Left renal cortex interstitium (tissue), 4 donors: ENCODE measurements at regions not wholly inside any gene's neighbourhood (a gene's known extent, or its start where the extent isn't known, plus 50 kb on each side); places are given as distances from the start of the nearest gene placed in this dataset.

ENCODE experiments used
- DNase-seq, 4 donors: peaks; one replicate each; pipeline ENCODE4 v3.0.0-alpha.2; 2013; ENCODE audit warnings: low read depth in 4 of 4, low spot score in 2 of 4, missing footprints in 1 of 4

DNA sequence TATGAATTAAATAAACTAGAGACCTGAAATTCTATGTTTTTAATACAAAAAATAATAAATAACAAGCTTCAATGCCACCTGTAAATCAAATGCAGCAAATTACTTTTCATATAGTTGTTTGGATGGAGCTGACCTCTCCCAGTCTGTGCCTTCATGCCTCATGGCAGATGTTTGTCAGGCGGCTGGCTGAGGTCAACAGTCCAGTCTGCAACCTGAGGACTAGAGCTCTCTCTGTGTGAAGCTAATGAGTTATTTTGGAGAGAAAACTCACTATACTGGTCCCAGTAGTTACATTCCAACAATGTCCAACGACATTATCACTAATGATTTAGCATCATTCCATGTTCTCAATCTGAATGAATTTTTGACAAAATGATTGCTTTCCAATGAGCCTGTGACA is 746.2 kb upstream of the POM121L12 start:
- no peak for DNase-seq

DNA sequence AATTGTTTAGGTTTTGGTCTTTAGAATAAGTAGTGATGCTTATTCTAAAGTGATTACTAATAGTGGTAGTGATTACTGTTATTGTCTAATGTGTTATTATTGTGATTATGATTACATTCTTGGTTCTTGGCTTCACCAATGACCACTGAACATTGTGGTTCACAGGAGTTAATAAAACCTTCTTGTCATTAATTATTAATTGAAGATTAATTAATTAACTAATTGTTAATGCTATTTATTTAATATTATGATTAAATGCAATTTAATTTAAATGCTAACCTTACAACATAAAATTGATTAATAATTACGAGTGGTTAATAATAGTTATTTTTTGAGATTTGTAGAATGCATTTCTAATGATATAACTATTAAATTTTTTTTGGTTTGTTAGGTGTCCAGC is 747.7 kb upstream of the POM121L12 start:
- no peak for DNase-seq

DNA sequence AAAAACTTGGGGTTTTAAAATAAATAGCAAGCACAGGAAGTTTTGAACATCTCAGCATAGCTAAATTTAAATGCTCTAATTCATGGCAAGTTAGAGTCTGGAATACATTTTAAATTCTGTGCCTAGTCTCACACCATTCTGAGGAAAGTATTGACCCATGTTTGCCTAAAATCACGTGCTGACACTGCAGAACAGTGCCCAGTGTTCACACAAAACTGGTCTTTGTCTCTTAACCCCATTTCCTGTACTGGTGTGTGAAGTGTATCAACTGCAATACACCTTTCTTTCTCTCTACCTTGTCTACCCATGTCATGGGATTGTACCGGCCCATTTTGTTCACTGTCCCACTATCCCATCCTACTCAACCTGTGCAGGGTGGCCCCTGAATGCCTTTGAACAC is 749.7 kb upstream of the POM121L12 start:
- no peak for DNase-seq

DNA sequence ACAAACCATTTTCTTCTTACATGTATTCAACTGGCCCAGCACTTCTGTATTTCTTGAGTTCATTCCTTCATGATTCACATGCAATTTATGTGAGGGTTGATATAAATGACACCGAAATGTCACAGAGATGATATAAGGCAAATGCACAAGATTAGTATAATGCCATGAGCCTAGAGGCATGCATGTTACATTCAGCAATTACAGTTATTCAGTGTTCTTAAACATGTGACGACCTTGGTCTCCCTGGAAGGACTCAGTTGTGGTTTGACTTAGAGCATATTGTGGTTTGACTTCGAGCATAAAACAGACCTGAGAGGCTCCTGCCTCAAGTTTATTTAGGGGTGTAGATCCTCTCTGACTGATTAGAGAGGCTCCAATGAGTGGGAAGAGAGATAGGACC is 752.1 kb upstream of the POM121L12 start:
- no peak for DNase-seq

DNA sequence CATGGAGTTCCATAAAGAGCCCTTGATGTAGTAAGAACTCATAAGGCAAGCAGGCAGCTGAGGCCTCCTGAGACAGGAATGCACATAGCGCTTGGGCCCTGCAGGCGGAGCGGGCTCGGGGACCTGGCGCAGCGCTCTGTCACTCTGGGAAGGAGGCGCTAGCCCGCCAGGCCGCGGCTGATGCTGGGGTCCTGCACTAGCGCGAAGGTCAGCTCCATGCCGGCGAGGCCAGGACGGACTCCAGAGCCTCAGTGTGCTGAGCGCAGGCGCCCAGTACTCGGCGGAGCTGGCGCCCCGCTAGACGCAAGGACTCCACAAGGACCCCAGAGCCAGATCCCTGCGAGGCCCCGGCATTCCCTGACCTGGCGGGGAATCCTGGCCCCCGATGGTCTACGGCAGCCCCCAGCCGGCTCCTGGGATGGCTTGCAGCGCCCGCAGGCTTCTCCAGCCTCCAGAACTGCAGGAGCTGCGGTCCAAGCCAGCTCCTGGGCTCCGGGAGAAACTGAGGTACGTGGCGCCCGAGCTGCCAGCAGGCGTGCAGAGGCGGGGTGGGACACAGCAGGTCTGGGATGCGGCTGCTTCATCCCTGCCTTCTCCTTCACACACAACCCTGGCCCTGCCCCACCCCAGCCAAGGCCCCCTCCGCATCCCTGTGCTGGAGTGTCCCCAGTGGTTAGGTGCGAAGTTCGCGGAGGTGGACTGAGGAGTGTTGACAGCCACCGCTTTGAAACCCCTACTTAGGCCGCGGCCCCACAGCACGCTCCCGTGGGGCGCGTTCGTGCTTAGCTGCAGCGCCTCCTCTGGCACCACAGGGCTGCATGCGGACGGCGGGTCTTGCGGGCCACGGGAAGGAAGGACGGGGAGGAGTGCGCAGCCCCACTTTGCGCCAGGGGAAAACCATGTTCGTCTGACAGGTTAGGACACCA is 761.5 kb upstream of the POM121L12 start:
- DNase-seq = peak in 1 of 4 donors; percentile 6

DNA sequence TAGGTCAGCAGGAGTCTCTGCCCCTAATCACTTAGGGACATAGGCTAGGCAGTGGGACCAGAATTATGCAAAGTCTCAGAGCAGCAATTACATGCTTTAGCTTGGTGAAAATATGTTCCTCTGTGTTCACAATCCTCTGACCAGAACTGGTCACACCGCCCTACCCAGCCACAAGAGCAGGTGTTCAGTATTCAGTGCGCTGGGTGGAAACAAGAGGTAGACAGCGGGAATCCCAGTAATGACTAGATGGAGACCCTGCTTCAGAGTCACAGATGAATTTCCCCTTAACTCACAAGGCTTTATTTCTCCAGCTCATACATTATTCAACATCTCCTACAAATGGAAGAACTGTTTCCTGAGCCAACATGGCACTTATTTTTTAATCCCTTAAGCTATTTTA is 763.7 kb upstream of the POM121L12 start:
- DNase-seq = no peak

DNA sequence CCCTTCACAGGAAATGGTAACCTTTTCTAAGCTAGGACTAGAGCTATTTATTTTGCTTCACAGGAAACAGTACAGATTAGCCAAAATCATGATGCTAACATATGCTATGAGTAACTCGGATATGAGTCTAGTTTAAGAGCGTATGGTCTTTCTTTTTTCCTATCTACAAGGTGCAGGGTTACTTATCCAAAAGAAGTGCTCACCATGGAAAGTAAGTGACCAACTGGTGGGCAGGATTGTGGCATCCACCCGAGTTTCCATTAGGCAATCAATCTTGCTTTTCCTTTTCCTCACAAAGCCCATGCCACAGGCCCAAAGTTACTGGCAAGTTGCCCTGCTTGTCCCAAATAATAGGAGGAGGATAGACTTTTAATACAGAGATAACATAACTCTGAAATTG is 765.1 kb upstream of the POM121L12 start:
- DNase-seq = no peak

DNA sequence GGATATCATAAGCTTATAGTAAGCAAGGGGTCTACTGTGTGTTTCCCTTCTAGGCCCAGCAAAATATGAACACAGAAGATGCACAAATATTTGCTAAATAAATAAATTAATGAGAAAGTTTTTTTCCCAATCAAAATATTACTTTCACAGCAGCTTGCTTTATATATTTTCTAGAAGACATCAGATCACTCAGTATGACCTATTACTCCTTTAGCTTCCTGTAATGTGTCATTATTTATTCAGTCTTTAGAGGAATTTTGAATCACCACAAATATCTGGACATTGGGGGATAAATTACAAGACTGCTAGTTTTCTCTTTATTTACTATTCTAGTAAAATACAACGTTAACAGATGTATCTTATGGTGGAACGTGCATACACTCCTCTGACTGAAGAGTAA is 765.8 kb upstream of the POM121L12 start:
- no peak for DNase-seq

DNA sequence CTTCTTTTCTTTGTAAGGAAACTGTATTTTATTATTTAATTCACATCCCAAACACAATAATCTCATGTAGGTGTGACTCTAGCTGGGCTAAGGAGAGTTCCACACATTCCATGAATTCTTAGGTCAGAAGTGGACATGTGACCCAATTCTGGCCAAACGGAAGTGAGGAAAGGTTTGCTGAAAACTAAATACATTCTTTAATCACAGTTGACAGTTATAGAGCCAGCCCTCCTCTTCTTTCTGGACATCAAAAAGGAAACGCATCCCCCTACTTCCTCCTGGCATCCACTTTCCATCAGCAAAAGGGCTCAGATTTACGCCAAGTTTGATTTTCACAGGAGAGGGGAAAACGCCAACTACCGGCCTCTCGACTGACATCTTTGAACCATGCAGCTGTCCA is 774.4 kb upstream of the POM121L12 start:
- no peak for DNase-seq

DNA sequence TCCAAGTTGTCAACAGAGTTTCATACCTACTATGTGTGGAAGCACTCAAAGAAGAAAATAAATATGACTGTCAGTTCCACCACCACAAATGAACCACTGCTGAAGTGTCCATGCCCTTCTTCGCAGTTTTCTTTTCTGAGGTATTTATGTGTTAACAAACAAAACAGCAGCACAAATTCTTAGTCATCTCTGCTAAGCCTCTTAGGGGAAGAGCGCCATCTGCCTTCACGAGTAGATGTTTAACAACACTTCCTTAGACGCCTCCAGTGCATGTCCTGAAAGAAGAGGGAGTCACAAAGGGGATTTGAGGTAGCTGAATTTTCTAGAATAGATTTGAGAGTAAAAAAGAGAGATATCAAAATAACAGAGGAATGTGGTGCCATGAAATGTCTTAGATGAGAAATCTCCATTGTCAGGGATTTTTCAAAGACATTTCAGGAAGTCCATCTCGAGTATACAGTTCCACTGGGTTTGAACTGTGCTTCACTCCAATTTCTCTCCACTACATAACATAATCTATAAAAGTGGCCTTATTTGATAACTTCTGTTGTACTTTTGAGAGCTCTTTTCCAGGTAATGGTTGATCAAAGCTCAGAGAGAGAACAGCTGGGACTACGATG is 775.3 kb upstream of the POM121L12 start:
- no peak for DNase-seq

DNA sequence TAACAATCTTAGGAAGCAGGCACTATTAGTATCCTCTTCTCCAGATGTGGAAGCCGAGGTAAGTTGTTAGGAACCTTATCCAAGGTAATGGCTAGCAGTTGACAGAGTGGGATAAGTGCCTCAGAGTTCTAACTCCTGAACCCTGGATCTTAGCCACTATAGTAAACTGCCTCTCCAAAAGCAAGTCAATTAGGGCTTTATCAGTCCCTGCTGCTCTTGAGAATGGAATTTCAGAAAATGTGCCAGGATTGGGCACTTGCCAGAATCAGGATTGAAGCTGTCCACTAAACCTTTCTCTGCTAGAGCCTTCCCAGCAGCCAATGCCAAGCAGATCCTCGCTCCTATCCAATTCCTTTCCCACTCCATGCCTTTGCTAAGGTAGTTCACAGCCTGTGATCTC is 777.5 kb upstream of the POM121L12 start:
- DNase-seq = no peak

DNA sequence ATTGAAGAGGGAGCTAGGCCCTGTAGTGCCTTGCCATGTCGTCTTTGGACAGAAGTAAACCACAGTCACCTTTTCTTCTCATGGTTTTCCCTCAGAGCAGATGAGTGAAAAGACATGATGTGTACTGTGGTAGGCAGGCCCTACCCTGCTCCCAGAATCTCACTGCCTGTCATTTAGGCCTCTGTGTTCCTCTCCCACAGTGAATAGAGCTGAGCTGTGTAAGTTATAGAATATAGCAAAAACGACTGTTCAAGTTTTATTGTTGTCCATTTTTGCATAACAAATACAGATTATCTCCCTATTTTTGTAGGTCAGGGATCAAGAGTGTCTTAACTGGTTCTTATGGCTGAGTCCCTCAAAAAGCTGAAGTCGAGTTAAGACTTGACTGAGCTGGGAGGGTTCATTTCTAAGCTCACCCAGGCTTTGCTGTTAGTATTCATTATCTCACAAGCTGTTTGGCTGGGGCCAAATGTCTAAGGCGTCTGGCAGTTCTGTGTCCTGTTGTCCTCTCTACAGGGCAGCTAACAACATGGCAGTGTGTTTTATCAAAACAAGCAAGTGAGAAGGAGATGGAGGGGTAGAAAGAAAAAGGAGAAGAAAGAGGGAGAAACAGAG is 780.9 kb upstream of the POM121L12 start:
- no peak for DNase-seq

DNA sequence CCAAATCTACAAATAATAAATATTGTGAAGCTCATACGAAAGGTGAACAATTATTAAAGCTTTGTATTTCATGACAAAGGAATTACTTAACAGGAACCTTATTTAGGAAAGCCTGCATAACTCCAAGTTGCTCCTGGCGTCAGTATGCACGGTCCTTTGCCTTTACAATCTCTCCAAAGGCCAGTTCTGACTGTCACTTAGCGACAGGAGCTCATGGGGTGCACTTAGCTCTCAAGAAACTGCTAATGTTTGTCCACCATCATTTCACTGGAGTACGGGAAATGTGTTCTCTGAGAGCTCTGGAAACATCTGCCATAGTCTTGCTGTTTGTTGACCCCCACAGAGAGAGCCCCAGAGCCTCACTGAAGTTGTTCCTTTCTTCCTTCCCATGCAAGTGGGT is 781.5 kb upstream of the POM121L12 start:
- no peak for DNase-seq

DNA sequence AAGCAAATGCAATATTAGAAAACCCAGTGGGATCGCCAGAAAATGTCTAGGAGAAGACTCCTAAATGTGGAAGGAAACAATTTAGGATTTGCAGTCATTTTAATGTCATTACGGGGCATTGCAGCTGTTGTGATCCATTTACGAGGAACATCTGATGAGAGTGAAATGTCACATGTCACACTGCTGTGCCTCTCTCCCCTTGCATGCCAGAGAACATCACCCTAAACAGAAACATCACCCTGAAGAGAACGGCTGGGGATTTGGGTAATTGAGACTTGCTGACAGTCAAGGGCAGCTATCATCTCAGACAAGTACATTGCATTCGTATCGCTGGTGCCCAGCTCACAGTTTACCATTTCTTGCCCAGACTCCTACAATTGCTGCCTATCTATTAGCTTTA is 785.7 kb upstream of the POM121L12 start:
- no peak for DNase-seq

DNA sequence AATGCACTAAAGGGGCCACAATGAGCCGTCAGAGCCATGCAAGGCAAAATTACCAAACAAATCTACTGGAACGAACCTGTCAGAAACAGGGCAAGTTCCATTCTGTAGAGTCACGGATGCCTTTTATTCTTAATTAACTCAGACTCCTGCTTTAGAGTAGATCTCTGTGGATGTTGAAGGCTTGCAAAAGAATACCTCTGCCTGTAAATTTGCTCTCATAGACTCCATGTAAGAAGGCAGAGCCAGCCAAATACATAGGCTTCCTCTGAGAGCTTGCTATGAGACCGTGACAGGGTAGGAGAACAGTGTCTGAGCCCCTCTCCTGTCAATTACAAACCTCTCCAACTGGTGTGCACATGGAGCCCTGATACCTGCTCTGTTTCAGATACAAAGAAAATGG is 787.9 kb upstream of the POM121L12 start:
- DNase-seq = no peak

DNA sequence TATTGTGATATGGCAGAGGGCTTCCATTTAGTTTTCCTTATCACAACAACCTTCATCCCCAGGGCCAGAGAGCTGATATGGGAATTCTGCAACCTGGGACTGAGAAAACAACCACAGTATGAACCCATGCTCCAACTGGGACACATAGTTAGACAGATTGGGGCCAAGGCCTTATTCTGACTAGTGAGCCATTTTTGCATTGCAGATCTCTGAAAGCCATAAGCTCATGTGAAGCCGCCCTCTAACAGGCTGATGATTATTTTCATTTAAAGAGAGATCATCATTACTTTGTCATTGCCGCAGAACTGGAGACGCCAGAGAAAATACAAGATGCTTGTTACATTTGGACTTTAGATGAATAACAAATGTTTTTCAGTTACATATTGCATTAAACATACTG is 791.7 kb upstream of the POM121L12 start:
- DNase-seq = no peak

DNA sequence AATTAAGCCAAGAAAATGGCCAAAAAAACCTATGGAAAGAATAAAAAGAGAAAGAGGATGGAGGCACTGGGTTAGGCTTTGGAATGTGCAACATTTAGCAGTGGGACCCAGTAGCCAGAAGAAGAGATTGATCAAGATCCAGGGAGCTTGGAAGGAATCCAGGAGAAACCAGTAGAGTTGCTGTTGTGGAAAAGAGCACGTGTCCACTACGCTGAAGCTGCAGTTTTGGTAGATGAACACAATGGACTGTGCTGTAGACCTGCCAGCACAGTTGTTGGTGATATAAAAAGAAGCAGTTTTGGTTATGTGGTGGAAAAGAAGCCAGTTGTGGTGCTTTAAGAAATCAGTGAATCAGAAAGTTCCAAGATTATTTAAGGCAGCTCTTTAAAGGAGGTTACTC is 802.2 kb upstream of the POM121L12 start:
- DNase-seq = no peak

DNA sequence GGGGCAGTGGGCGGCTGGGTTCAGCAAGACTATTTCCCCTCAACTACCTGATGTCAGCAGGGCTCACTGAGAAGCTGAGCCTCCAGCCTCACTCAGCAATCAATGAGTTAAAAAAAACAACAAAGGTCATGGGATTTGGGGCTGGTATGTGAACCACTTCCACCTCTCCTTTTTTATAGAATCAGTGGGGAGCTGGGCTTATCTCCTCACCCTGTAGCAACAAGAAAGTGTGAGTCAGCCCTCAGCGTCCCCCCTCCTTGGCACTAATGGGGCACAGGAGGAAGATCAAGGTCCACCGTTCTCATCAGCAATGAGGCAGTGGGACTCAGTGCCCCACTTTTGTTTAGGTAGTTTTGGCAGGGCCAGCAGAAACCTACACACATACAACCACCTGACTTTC is 823.5 kb upstream of the POM121L12 start:
- no peak for DNase-seq

DNA sequence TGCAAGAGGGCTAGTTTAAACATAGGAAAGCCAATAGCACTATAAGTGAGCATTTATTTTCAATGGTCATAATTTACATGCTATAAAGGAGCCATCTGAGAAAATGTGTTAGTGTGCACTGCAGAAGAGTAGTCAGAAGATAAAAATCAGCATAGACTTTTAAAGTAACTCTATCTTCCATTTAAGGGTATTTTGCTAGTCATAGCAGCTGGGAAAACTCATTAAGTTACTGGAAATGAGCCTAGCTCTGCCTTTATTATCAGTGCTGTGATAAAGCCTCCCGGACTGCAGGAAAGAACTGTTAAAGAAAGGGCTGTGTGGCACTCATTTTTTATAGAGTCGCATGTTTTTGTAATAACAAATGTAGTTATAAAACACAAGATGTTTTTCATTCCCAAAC is 825.8 kb upstream of the POM121L12 start:
- DNase-seq = peak; percentile 3 to 37 (median 8)

DNA sequence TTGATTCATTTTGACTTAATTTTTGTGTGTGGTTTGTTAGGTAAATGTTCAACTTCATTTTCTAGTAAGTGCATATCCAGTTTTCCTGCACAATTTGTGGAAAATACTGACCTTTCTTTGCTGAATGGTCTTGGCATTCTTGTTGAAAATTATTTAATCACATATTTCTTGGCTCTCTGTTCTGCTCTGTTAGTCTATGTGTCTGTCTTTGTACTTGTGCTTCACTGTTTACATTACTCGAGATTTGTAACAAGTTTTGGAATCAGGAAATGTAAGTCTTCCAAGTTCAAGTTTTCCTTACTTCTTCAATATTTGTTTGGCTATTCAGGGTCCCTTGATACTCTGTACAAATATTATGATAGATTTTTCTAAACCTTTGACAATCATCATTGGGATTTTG is 838.2 kb upstream of the POM121L12 start:
- no peak for DNase-seq

DNA sequence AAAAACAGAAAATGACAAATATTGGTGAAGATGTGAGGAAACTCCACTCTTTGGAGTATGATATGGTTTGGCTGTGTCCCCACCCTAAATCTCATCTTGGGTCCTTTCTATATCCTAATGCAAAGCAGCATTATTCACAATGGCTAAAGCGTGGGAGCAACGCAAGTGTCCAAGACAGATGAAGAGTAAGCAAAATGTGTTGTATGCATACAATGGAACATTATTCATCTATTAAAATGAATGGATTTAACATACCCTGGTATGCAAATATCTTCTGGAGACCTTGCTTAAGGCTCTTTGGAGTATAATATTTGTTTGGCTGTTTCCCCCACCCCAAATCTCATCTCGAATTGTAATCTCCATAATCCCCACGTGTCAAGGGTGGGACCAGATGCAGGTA is 839.8 kb upstream of the POM121L12 start:
- no peak for DNase-seq
